ENCODE measurements at regions not wholly inside any gene's neighbourhood (a gene's known extent, or its start where the extent isn't known, plus 50 kb on each side); places are given as distances from the start of the nearest gene placed in this dataset.

DNA sequence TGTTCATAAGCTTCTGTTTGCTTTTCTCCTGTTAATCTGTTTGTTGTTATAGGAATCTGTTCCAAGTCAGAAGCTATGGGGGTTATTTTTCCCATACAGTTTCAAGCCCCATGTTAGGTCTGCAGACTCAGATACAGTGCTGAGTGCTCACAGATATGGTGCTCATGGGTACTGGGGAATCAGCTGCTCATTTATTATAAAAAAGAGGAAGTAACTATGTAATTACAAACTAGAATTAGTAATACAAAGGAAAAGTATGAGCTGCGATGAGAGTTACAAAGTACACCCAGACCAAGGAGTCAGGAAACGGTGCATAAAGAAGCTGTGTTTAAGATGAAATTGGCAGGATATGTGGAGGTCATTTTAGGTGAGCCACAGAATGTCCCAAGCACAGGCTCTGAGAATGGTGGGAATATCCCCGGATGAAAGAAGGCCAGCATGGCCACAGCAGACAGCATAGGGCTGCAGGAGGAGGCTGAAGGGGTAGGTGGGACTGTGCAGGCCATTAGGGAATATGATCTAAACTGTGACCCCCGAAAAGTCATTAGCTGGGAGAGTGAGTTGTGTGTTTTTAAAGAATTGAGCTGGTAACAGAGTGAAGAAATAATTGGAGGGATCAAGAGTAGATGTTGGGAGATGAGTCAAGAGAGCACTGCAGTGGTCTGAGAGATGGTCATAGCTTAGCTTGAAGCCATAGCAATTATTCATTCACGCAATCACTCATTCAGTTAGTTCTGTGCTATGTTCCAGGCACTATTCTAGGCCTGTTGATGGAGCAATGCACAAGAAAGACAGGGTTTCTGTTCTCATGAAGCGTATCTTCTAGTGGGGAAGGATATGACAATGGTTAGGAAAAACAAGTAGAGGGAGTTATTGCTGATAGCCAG is 177.4 kb upstream of the UBL3 start:
- TF ChIP-seq, protein P1, sequence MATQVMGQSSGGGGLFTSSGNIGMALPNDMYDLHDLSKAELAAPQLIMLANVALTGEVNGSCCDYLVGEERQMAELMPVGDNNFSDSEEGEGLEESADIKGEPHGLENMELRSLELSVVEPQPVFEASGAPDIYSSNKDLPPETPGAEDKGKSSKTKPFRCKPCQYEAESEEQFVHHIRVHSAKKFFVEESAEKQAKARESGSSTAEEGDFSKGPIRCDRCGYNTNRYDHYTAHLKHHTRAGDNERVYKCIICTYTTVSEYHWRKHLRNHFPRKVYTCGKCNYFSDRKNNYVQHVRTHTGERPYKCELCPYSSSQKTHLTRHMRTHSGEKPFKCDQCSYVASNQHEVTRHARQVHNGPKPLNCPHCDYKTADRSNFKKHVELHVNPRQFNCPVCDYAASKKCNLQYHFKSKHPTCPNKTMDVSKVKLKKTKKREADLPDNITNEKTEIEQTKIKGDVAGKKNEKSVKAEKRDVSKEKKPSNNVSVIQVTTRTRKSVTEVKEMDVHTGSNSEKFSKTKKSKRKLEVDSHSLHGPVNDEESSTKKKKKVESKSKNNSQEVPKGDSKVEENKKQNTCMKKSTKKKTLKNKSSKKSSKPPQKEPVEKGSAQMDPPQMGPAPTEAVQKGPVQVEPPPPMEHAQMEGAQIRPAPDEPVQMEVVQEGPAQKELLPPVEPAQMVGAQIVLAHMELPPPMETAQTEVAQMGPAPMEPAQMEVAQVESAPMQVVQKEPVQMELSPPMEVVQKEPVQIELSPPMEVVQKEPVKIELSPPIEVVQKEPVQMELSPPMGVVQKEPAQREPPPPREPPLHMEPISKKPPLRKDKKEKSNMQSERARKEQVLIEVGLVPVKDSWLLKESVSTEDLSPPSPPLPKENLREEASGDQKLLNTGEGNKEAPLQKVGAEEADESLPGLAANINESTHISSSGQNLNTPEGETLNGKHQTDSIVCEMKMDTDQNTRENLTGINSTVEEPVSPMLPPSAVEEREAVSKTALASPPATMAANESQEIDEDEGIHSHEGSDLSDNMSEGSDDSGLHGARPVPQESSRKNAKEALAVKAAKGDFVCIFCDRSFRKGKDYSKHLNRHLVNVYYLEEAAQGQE (IDR thresholded peaks at IDR 0.05) = no peak
- TF ChIP-seq JUN (IDR thresholded peaks at IDR 0.05) (no peak), JUNB (IDR thresholded peaks at IDR 0.05) (no peak), CBX2 (IDR thresholded peaks at IDR 0.05; ENCODE audit: borderline replicate concordance, low read depth) (no peak), CTCF (IDR thresholded peaks at IDR 0.05) (no peak), PBX3 (IDR thresholded peaks at IDR 0.05) (no peak), SMC3 (IDR thresholded peaks at IDR 0.05) (no peak), RCOR1 (IDR thresholded peaks at IDR 0.05; ENCODE audit: low read depth, low read length) (no peak), POLR2A (IDR thresholded peaks at IDR 0.05; ENCODE audit: low read length) (no peak), PHF8 (IDR thresholded peaks at IDR 0.05; ENCODE audit: borderline replicate concordance, low read depth) (no peak)
- TF ChIP-seq, protein P2, sequence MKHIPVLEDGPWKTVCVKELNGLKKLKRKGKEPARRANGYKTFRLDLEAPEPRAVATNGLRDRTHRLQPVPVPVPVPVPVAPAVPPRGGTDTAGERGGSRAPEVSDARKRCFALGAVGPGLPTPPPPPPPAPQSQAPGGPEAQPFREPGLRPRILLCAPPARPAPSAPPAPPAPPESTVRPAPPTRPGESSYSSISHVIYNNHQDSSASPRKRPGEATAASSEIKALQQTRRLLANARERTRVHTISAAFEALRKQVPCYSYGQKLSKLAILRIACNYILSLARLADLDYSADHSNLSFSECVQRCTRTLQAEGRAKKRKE (CRISPR knock-in tag; IDR thresholded peaks at IDR 0.05; ENCODE audit: low read depth) = no peak

Measured in A549 (cell line).